OCI-LY7 (cell line): ENCODE measurements at regions not wholly inside any gene's neighbourhood (a gene's known extent, or its start where the extent isn't known, plus 50 kb on each side); places are given as distances from the start of the nearest gene placed in this dataset.

Experiments
- BruUV-seq: library from RNA; stranded (reverse); fragments of 400-500 nt; replicated peaks from 2 replicates; lab custom pipeline; 2021; lab: Mats Ljungman, UMichigan
- CTCF ChIA-PET: fragments of 300-600 bp; sonication (Branson Sonifier 250); formaldehyde crosslinking; loops from one replicate; lab custom pipeline; 2022; ENCODE audit warnings: antibody characterized with exemption; ENCODE audit not compliant: unreplicated experiment; lab: Charles Lee
- POLR2A ChIA-PET: fragments of 300-600 bp; sonication (Branson Sonifier 250); formaldehyde crosslinking; loops from one replicate; lab custom pipeline; 2022; ENCODE audit warnings: antibody characterized with exemption; lab: Charles Lee
- DNase-seq: peaks from one replicate; pipeline ENCODE4 v3.0.0-alpha.2; 2015; ENCODE audit warnings: low spot score
- H2AFZ ChIP-seq: fragments of 200-600 bp; sonication (generic), shearing (Covaris generic); 2 replicates; pipeline ENCODE4 v1.6.1; 2014; ENCODE audit warnings: mild to moderate bottlenecking, antibody characterized with exemption, low read length, moderate library complexity
- H3K27ac ChIP-seq: fragments of 200-600 bp; sonication (generic); 2 replicates; pipeline ENCODE4 v1.5.1; 2014; ENCODE audit warnings: mixed run types, low read depth, mild to moderate bottlenecking, moderate library complexity, low read length, inconsistent platforms; ENCODE audit not compliant: poor library complexity, severe bottlenecking
- H3K36me3 ChIP-seq: fragments of 200-600 bp; sonication (generic); 2 replicates; pipeline ENCODE4 v1.6.1; 2014; ENCODE audit warnings: mild to moderate bottlenecking, antibody characterized with exemption, low read length, moderate library complexity, mixed read lengths; ENCODE audit not compliant: insufficient read depth
- H3K4me1 ChIP-seq: fragments of 200-600 bp; sonication (generic); 2 replicates; pipeline ENCODE4 v1.5.1; 2014; ENCODE audit warnings: mild to moderate bottlenecking, low read length; ENCODE audit not compliant: insufficient read depth, poor library complexity, severe bottlenecking
- H3K4me2 ChIP-seq: fragments of 200-600 bp; sonication (generic); 2 replicates; pipeline ENCODE4 v1.6.1; 2014; ENCODE audit warnings: mild to moderate bottlenecking, low read length
- H3K4me3 ChIP-seq: fragments of 200-600 bp; sonication (generic); 2 replicates; pipeline ENCODE4 v1.5.1; 2014; ENCODE audit warnings: mild to moderate bottlenecking, low read depth, low read length; ENCODE audit not compliant: poor library complexity, severe bottlenecking
- H3K79me2 ChIP-seq: fragments of 200-600 bp; sonication (generic); 2 replicates; pipeline ENCODE4 v1.6.1; 2016; ENCODE audit warnings: low read depth, mild to moderate bottlenecking, low read length, moderate library complexity, mixed read lengths; ENCODE audit not compliant: insufficient read depth
- H3K9me2 ChIP-seq: fragments of 200-600 bp; sonication (generic); 2 replicates; pipeline ENCODE4 v1.6.1; 2016; ENCODE audit warnings: mild to moderate bottlenecking, low read length, mixed read lengths; ENCODE audit not compliant: insufficient read depth
- H3K9me3 ChIP-seq: fragments of 200-600 bp; sonication (generic); 2 replicates; pipeline ENCODE4 v1.6.1; 2014; ENCODE audit warnings: mild to moderate bottlenecking, mixed run types, low read length, mixed read lengths
- H4K20me1 ChIP-seq: fragments of 200-600 bp; sonication (generic); 2 replicates; pipeline ENCODE4 v1.6.1; 2014; ENCODE audit warnings: mild to moderate bottlenecking, antibody characterized with exemption, low read length, moderate library complexity, mixed read lengths; ENCODE audit not compliant: insufficient read depth
- CTCF ChIP-seq: fragments of 200-600 bp; sonication (generic); conservative IDR thresholded peaks from 2 replicates; pipeline ENCODE4 v1.5.1; 2014; ENCODE audit warnings: mild to moderate bottlenecking, antibody characterized with exemption, low read length, moderate library complexity, mixed read lengths
- EZH2phosphoT487 ChIP-seq: fragments of 200-600 bp; sonication (generic); IDR thresholded peaks from 2 replicates; pipeline ENCODE4 v1.6.1; 2018; ENCODE audit warnings: low read depth, borderline replicate concordance, mild to moderate bottlenecking, mixed run types, antibody characterized with exemption, low read length, moderate library complexity, mixed read lengths
- intact Hi-C: fragments of 100-400 bp; cut with micrococcal nuclease; formaldehyde crosslinking; loops from one replicate; pipeline ENCODE4 v1.10.0; 2022; ENCODE audit not compliant: unreplicated experiment

- H3K9me3 ChIP-seq, result no peaks in the 10 kb centered on the region
- H3K36me3 ChIP-seq, result no peaks in the 10 kb centered on the region
- DNase-seq, result no peak
- TF ChIP-seq CTCF, result no peak
- TF ChIP-seq EZH2phosphoT487, result no peak
- no peaks in the 10 kb centered on the region for H3K4me1 ChIP-seq
- H3K79me2 ChIP-seq, result no peaks in the 10 kb centered on the region
- intact Hi-C loops, result no loop called here
- POLR2A ChIA-PET, result no interaction called here
- no peak overlapping the region for H3K4me3 ChIP-seq
- H3K4me2 ChIP-seq, result no peak overlapping the region
- BruUV-seq, result no TSS peak
- no peak overlapping the region for H3K27ac ChIP-seq
- H3K9me2 ChIP-seq, result no peaks in the 10 kb centered on the region
- no peak overlapping the region for H2AFZ ChIP-seq
- CTCF ChIA-PET, result no interaction called here
- no peaks in the 10 kb centered on the region for H4K20me1 ChIP-seq
Measured at GRCh38 chr2:129766374-129766993, 213.0 kb upstream of the RAB6C start.

- CTCF ChIA-PET, result no interaction called here
- intact Hi-C loops, result no loop called here
- BruUV-seq, result no TSS peak
Measured at GRCh38 chr2:129767346-129768035, 212.0 kb upstream of the RAB6C start.

More at GRCh38 chr2:129767346-129768035, 212.0 kb upstream of the RAB6C start:
- Histone ChIP-seq H3K4me1 (no peaks in the 10 kb centered on the region), H2AFZ (no peak overlapping the region), H3K79me2 (no peaks in the 10 kb centered on the region), H3K36me3 (no peaks in the 10 kb centered on the region), H3K27ac (no peak overlapping the region), H3K4me2 (no peak overlapping the region), H3K9me2 (no peaks in the 10 kb centered on the region), H3K4me3 (no peak overlapping the region), H4K20me1 (no peaks in the 10 kb centered on the region), H3K9me3 (no peaks in the 10 kb centered on the region)
- no peak for TF ChIP-seq EZH2phosphoT487
- no peak for TF ChIP-seq CTCF
- DNase-seq, result no peak
- POLR2A ChIA-PET, result interaction anchor here (0.5 kb wide), 1 partner anchor 183 kb away, joined by 4 read pairs; no protein-coding TSS in a partner anchor
